Left cardiac atrium (tissue), 4 donors: ENCODE measurements at regions not wholly inside any gene's neighbourhood (a gene's known extent, or its start where the extent isn't known, plus 50 kb on each side); places are given as distances from the start of the nearest gene placed in this dataset.

Experiments used
- ATAC-seq, 2 donors: fragments of 200-7000 bp; cut with Tn5 transposase; one replicate each; pipeline ENCODE4 v1.9.1; 2020; ENCODE audit warnings: mild to moderate bottlenecking in 2 of 2, moderate library complexity in 2 of 2
- DNase-seq: peaks from one replicate; pipeline ENCODE4 v3.0.0-alpha.2; 2020
- intact Hi-C, 2 donors: fragments of 100-400 bp; cut with DNase I; formaldehyde crosslinking; loops; one replicate each; pipeline versions ENCODE4 v1.14.1 to v1.15.1; 2022 to 2023
- donor health status: DM: no; HTN: yes; CAD: no.
- donor health status: DM: no; HTN: yes; CAD: no; lungs with severe emphysema.
- donor health status: DM: yes; HTN: yes; CAD: no.
- donor health status: Dilated cardiomyopathy.

DNA sequence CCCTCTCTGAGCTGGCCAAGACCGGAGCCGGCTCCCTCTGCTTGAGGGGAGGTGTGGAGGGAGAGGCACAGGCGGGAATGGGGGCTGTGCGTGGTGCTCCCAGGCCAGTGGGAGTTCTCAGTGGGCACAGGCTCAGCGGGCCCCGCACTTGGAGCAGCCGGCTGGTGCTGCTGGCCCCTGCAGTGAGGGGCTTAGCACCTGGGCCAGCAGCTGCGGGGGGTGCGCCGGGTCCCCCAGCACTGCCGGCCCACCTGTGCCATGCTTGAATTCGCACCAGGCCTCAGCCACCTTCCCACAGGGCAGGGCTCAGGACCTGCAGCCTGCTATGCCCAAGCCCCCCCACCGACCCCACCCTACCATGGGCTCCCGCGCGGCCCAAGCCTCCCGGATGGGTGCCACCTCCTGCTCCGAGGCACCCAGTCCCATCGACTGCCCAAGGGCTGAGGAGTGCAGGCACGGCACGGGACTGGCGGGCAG is 602.5 kb downstream of the KCTD8 start:
- ATAC-seq = no peak
- no peak for DNase-seq
- intact Hi-C loops = no loop called here

DNA sequence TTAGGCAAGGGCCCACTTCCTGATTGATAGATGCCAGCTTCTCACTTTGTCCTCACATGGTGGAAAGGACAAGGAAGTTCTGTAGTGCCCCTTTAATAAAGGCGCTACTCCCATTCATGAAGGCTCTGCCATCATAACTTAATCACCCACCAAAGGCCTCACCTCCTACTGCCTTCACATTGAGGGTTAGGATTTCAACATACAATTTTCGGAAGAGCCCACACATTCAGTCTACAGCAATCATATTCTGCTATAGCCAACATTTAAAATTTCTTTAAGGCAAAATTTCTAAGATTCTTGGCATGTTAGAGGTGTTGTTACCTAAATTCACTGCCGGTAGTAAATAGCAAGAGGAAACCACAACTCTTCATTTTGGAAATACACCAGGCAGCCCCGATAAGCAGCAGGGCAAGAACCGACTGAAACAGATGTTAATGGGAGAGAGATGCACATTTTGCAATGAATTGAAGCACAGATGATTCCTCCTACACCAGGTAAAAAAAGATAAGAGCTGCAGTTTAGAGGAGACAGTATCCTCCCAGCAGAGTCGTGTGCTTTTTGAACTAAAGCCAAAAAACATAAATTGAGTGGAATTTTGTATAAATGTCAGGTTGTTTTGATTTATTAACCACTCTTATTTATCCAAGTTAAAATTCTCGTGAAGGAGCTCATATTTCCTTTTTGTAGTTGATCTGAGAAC is 594.9 kb downstream of the KCTD8 start:
- ATAC-seq (peak in 1 of 2 donors; percentile 63), DNase-seq (no peak)
- intact Hi-C loops = no loop called here

DNA sequence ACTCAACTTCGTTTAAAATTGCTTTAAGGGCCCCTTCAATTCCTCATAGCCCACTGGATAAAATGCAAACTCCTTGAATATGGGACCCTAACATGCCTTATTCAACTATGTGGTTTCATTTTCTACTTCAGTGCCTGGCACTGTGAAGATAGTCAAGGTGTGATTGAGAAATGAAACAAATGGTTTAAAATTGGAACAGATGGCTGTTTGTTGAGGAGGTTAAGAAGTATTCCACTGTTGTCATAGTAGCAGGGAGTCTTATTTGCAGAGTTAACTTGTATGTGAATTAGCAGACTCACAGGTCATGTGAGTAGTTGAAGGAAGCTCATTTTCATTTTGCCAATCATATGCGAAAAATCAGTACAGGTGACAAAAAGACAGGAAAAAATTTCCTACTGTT is 593.3 kb downstream of the KCTD8 start:
- ATAC-seq (no peak), DNase-seq (no peak)
- intact Hi-C loops = no loop called here

DNA sequence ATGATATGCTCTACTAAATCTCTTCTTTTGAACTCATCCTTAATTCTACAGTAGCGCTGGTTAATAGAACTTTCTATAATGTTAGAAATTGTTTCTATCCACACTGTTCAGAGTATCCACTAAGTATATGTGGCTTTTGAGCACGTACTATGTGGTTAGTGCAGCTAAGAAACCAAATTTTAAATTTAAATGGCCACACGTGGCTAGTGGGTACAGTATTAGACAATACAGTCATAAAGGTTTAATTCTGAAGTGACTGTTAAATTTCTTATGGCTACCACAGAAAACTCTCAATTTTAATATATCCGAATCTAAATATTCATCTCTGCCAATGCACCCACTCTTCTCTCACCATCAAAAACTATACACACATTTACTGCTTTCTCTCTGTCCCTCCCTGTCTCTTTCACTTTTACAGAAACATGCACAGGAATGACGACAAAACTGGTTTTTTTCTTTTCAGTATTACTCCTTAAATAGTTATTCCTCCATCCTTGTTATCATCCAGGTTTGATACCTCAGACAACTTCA is 583.9 kb downstream of the KCTD8 start:
- intact Hi-C loops = no loop called here
- no peak for ATAC-seq
- no peak for DNase-seq

DNA sequence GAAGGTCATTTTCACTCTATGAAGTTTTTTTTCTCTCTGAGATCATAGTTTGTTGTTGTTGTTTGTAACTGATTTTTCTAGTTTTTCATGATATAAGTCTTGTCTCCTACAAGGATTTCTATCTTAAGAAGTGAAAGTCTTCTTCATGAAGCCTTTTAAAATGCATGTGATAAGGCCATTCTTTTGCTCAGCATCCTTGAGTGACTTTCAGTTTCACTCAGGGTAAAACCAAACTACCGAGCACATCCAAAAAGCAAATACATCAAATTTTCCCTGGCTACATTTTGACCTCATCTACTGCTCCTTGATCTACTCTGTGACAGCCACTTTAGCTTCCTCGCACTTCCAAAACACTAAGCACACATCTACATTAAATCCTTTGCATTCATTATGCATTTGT is 580.7 kb downstream of the KCTD8 start:
- intact Hi-C loops = no loop called here
- no peak for ATAC-seq
- DNase-seq = no peak

DNA sequence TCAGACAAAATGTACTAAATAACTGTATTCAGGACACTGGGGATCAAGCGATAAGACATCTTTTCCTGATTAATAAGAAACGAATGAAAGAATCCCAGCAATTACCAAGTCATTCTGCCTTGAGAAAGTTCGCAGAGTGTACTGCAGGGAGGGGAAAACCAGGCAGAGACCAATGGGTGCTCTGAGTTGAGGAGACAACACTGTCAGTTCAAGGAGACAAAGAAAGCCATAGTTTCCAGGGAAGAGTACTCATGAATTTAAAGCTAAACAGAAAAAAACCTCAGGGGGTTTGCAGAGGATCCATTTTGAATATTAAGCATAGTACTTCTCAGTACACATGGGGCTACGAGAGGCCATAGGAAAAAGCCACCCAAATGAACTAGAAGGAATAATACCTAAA is 573.0 kb downstream of the KCTD8 start:
- intact Hi-C loops = no loop called here
- ATAC-seq (no peak), DNase-seq (no peak)

DNA sequence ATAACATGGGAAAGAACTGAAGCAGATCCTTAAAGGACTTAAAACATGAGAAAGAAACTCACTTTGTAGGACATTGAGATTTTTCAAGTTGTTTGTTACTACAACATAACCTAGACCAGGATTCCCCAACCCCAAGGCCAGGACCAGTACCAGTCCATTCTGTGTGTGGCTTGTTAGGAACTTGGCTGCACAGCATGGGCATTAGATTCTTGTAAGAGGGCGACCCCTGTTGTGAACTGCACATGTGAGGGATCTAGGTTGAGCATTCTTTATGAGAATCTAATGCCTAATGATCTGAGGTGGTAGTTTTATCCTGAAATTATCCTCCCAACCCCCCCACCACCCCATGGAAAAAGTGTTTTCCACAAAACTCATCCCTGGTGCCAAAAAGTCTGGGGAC is 566.1 kb downstream of the KCTD8 start:
- intact Hi-C loops = no loop called here
- ATAC-seq (no peak), DNase-seq (no peak)

DNA sequence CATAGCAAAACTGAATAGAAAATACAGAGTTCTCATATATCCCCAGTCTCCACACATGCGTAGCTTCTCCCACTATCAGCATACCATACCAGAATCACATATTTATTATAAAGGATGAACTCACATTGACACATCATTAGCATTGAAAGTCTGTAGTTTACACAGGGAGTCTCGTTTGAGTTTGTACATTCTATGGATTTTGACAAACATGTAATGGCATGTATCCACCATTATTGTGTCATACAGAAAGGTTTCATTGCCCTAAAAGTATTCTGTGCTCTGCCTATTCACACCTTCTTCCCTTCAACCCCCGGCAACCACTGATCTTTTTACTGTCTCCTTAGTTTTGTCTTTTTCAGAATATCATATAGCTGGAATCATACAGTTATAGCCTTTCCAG is 562.4 kb downstream of the KCTD8 start:
- ATAC-seq (no peak), DNase-seq (no peak)
- intact Hi-C loops = no loop called here

DNA sequence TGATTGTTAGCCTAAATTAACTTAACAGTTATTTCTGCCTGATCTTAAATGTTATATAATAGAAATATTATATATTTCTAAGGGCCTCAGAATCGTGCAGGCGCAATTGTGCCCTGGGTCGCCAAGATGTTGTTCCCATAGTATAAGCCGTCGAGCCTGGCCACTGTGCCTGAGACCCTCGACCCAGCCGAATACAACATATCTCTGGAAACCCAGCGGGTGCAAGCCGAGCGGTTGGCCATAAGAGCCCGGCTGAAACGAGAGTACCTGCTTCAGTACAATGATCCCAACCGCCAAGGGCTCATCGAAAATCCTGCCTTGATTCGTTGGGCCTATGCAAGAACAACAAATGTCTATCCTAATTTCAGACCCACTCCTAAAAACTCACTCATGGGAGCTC is 549.8 kb downstream of the KCTD8 start:
- no peak for DNase-seq
- intact Hi-C loops = no loop called here

DNA sequence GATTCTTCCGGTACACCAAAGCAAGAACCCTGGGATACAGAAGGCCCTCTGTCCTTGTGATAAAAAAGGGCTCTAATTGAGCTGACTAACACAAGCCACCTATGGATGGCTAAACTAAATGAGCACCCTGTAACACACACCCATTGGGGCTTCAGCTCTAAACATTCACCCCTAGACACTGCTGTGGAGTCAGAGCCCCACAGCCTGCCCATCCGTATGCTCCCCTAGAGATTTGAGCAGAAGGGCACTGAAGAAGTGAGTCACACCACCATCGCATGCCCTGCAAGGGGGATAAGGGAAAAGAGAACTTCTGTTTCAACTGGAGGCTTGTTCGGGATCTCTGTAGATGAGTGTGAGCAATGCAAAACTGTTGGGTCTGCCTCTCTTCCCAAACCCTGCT is 545.2 kb downstream of the KCTD8 start:
- ATAC-seq (no peak), DNase-seq (no peak)
- intact Hi-C loops = no loop called here

More for the DNA sequence above, 549.8 kb downstream of the KCTD8 start:
- ATAC-seq = no peak

DNA sequence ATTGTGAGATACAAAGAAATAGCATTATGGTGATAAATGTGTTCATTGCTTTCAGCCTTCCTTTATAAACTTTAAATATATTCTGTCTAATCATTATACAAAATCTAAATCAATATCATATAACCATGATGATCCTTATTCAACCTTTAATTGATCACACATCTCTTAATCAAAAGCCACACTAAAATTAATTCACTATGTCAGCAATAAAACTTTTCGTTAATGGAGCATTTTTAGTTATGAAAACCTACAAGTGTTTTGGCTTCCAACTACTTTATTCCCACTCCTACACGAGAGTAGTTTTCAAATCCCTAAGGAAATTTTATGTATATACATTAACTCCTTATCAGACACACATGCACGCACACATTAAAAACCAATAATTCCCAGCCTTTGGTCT is 530.2 kb downstream of the KCTD8 start:
- ATAC-seq = no peak
- no peak for DNase-seq
- intact Hi-C loops = no loop called here

DNA sequence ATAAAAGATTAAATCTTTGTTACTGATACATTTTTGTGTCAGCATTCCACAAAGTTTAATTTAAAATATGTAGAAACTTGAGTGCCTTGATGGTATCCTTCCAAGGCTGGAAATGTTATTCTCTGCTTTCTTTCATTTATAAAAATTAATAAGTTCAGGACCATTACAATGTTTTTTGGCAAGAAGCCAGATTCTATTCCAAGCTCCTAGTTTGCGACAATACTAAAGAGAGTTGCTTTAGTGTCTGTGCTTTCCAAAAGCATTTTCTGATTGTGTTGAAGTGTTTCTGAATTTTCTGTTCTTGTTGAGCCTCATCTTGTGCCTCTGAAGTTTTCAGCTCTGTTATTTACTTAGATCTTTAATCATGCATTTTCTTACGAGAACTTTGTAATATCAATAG is 516.2 kb downstream of the KCTD8 start:
- ATAC-seq (no peak), DNase-seq (no peak)
- intact Hi-C loops = no loop called here

DNA sequence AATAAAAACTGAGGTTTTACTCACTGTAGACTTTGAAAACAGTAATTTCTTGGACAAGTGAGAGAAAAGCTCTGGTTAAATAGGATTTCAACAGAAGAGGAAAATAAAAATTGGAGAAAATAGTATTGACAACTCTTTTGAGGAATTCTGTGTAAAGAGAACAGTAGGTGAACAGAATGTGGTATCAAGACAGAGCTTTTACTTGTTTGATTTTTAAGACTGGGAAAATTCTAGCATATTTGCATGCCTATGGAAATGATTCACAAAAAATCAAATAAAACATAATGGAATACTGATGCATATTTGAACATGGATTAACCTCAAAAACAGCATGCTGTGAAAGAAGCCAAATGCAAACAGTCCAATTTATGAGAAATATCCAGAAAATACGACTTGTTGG is 504.6 kb downstream of the KCTD8 start:
- no peak for ATAC-seq
- intact Hi-C loops = no loop called here
- no peak for DNase-seq

DNA sequence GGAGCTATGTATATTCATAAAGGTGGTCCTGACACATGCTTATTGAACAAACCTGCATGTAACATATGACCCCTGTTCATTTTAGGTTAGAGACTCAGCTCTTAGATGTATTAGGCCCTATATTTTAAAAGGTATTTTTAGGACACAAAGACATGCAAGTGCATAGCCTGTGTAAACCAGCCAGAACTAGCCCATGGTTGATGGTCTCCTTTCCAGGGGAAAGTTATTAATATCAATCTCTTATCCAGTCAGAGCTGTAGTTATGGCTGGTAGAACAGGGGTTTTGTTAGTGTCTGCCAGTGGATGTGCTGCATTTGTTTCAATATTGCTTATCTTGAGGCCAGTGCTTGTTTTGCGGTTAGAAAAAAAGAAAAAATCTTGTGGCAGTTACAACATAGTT is 488.6 kb downstream of the KCTD8 start:
- no peak for DNase-seq
- intact Hi-C loops = no loop called here
- ATAC-seq = no peak

DNA sequence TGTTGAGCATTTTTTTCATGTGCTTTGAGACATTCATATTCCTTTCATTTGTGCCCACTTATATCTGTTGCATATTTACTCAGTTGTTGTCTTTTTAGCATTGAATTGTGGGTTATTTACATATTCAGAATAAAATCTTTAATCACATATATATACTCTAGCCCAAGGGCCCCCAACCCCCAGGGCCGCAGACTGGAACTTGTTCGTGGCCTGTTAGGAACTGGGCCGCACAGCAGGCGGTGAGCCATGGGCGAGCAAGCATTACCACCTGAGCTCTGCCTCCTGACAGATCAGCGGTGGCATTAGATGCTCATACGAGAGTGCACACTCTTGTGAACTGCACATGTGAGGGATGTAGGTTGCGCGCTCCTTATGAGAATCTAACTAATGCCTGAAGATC is 480.6 kb downstream of the KCTD8 start:
- ATAC-seq (no peak), DNase-seq (no peak)
- intact Hi-C loops = no loop called here

DNA sequence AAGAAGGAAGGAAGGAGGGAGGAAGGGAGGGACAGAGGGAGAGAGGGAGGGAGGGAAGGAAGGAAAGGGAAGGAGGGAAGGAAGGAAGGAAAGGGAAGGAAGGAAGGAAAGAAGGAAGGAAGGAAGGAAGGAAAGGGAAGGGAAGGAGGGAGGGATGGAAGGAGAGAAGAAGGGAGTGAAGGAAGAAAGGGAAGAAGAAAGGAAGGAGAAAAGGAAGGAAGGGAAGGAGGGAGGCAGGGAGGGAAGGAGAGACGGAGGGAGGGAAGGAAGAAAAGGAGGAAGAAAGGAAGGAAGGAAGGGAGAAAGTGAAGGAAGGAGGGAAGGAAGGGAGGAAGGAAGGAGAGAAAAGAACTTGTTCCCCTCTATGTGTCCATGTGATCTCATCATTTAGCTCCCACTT is 465.0 kb downstream of the KCTD8 start:
- intact Hi-C loops = no loop called here
- DNase-seq (no peak), ATAC-seq (no peak)

DNA sequence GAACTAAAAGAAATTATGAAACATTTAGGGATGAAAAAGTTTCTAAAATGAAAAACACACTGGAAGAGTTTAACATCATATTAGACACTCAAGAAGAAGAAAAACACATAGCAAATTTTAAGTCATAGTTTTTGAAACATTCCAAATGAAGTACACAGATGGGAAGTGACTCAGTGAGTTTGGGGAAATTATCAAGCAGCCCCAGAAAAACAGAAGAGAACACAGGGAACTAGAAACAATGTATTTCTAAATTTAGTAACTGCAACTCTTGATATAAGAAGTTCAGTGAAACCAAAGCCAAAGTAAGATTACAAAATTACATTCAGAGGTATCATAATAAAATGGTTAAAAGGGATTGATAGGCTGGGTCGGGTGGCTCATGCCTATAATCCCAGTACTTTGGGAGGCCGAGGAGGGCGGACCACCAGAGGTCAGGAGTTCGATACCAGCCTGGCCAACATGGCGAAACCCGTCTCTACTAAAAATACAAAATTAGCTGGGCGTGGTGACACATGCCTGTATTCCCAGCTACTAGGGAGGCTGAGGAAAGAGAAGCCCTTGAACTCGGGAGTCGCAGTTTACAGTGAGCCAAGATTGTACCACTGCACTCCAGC is 461.2 kb downstream of the KCTD8 start:
- no peak for DNase-seq
- ATAC-seq = no peak
- intact Hi-C loops = no loop called here

DNA sequence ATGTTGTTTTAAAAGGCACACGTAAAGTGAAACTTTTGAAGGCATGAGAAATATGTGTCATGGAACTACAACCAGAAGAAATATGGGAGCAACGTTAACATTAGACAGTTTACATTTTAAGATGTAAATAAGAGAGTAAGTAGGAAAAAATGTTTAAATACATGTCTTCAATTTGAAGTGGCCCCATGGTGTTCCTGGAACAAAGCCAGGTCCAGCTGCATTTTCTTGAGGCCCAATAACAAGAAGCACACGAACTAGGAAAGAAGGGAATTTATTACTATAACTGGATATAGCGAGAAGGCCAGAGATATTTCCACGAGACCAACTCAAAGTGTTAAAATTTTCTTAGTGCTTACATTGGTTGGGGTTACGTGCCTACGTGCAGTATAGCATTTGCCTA is 458.1 kb downstream of the KCTD8 start:
- ATAC-seq = no peak

DNA sequence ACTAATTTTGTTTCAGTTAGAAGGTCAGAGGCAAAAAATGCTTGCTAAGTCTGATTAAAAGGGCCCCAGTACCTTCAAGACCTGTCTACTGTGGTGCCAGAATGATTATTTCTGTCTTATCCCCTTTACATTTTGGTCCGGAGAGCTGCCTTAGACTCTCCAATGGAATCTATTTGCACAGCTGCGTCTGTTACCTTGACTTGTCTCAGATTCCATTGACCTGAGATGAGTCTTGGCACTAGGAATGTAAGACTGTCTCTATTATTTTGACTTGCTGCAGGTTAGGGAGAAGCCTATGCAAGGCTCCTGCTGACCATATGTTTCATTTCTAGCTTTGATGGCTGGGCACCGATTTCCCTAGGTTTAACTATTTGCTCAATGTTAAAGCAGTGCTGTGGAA is 457.6 kb downstream of the KCTD8 start:
- no peak for ATAC-seq
- intact Hi-C loops = no loop called here
- DNase-seq = no peak

More for the DNA sequence above, 458.1 kb downstream of the KCTD8 start:
- DNase-seq = no peak
- intact Hi-C loops = no loop called here

DNA sequence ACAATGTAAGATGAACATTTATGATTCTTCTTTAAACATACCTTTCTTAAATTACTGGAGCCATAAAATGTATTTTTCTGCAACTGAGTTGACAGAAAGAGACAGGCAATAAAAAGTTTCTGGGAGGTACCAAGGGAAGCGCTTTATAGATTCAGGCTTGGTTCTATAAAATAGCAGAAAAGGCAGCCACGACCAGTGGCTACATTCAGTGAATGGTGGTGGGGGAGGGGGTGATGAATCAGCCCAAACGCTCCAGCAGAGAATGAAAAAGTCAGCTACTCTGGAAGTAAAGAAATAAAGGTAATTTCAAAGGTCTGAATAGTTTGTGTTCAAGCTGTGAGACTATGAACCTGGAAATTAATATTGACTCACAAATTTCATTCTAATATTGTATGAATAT is 456.1 kb downstream of the KCTD8 start:
- intact Hi-C loops = no loop called here
- no peak for DNase-seq
- no peak for ATAC-seq
